Heart left ventricle (tissue), 16 donors: ENCODE measurements at regions not wholly inside any gene's neighbourhood (a gene's known extent, or its start where the extent isn't known, plus 50 kb on each side); places are given as distances from the start of the nearest gene placed in this dataset.

Experiments used
- ATAC-seq, 4 donors: fragments of 200-7000 bp; cut with Tn5 transposase; one replicate each; pipeline ENCODE4 v1.9.1; 2020 to 2022; ENCODE audit warnings: moderate library complexity in 4 of 4, mild to moderate bottlenecking in 3 of 4, moderate number of reproducible peaks in 1 of 4
- DNase-seq, 5 donors: peaks; one replicate each; pipeline ENCODE4 v3.0.0-alpha.2; 2020
- H3K27ac ChIP-seq, 12 donors: fragments of 200-600 bp; sonication (generic) in 4 of 12; one replicate each; pipeline versions ENCODE4 v1.5.0 to v1.8.0; 2016 to 2022; ENCODE audit warnings: mild to moderate bottlenecking in 2 of 12
- H3K27me3 ChIP-seq, 9 donors: fragments of 200-600 bp; sonication (generic) in 2 of 9; one replicate each; pipeline versions ENCODE4 v1.5.1 to v1.8.0; 2016 to 2022; ENCODE audit warnings: mild to moderate bottlenecking in 3 of 9
- H3K36me3 ChIP-seq, 9 donors: fragments of 200-600 bp; sonication (generic) in 2 of 9; one replicate each; pipeline versions ENCODE4 v1.5.0 to v1.8.0; 2018 to 2022; ENCODE audit warnings: mild to moderate bottlenecking in 2 of 9
- H3K4me1 ChIP-seq, 12 donors: fragments of 200-600 bp; sonication (generic) in 4 of 12; one replicate each; pipeline versions ENCODE4 v1.5.0 to v1.8.0; 2016 to 2022; ENCODE audit warnings: mild to moderate bottlenecking in 3 of 12
- H3K4me3 ChIP-seq, 12 donors: fragments of 200-600 bp; sonication (generic) in 4 of 12; one replicate each; pipeline versions ENCODE4 v1.5.0 to v1.8.0; 2017 to 2022; ENCODE audit warnings: mild to moderate bottlenecking in 9 of 12, moderate library complexity in 4 of 12
- H3K9me3 ChIP-seq, 12 donors: fragments of 200-600 bp; sonication (generic) in 4 of 12; one replicate each; pipeline versions ENCODE4 v1.5.0 to v1.8.0; 2016 to 2022; ENCODE audit warnings: mild to moderate bottlenecking in 1 of 12
- POLR2A ChIP-seq, 2 donors: fragments of 450-650 bp; IDR thresholded peaks; one replicate each; pipeline ENCODE4 v1.6.1; 2017; ENCODE audit warnings: antibody characterized with exemption in 2 of 2, mild to moderate bottlenecking in 2 of 2, moderate library complexity in 2 of 2
- WGBS, 4 donors: extraction: QIAGEN DNeasy Blood & Tissue Kit in 2 of 4; methylation state at CpG; one replicate each; pipeline versions ENCODE4 v1.1.5 to v1.1.7; 2013 to 2018; 5-methylcytosine and 5-hydroxymethylcytosine counted together
- intact Hi-C, 10 donors: fragments of 100-400 bp; cut with DNase I; formaldehyde crosslinking; loops; one replicate each; pipeline versions ENCODE4 v1.11.1 to v1.14.2; 2022
- TF ChIP-seq, protein P1 (sequence below), 12 donors: fragments of 200-600 bp; sonication (generic) in 4 of 12; IDR thresholded peaks; one replicate each; pipeline versions ENCODE4 v1.5.0 to v1.8.0; 2018 to 2022; ENCODE audit warnings: antibody characterized with exemption in 12 of 12, mild to moderate bottlenecking in 5 of 12
- donor health status: ischemic (EF 13 %, LVEDD 7.1; RV severe dilation, severe dysfunction).
- donor health status: healthy with polysubstance abuse.
- donor health status: DM: no; HTN: yes; CAD: no.
- donor health status: DM: no; HTN: no; CAD: no.
- donor health status: ischemic (EF 25% LVEDD 6.9; RV normal size, moderate dysfunction).
- donor health status: ischemic (EF 25% LVEDD 5.7; RV mildly dilated, moderate dysfunction).
- donor health status: healthy.
- donor health status: DM: yes; HTN: yes; CAD: no.
- donor health status: ischemic (EF 35%, LVEDD 5.7; RV mildly dilated, moderate dysfunction).
- donor health status: nonischemic (EF 11% LVEDD 7.7; RV severe dilation, severe dysfunction).
- donor health status: DM: yes; HTN: yes; CAD: no.
- donor health status: PGD.
- donor health status: ischemic (EF 29% LVEDD 5.4; RV normal size, mild dysfunction).
- donor health status: nonischemic (EF 23%, LVEDD 6.1; RV moderate dilation, normal function).

DNA sequence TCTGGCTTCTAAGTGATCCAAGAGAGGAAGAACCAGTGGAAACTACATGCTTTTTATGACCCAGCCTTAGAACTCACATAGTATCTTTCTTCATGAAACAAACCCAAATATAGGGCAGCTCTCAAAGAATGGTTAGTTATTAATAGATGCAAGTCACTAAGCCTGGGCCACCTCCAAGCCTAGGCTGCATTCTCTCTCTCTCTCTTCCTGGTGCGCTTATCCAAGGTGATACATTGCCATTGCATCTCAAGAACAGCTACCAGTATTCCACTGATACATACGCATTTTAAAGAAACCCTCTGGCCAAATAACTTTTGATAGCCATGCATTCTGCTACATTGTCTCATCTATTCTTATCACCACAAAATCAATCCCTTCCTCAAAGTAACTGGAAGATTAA lies 455.6 kb upstream of the ADGRL2 start:
- no peaks in the 10 kb centered on the region for H3K9me3 ChIP-seq
- intact Hi-C loops: no loop called here
- ATAC-seq (peak; percentile 69 to 84 (median 78)), DNase-seq (peak in 4 of 5 donors; percentile 21 to 38 (median 31))
- TF ChIP-seq, protein P1, sequence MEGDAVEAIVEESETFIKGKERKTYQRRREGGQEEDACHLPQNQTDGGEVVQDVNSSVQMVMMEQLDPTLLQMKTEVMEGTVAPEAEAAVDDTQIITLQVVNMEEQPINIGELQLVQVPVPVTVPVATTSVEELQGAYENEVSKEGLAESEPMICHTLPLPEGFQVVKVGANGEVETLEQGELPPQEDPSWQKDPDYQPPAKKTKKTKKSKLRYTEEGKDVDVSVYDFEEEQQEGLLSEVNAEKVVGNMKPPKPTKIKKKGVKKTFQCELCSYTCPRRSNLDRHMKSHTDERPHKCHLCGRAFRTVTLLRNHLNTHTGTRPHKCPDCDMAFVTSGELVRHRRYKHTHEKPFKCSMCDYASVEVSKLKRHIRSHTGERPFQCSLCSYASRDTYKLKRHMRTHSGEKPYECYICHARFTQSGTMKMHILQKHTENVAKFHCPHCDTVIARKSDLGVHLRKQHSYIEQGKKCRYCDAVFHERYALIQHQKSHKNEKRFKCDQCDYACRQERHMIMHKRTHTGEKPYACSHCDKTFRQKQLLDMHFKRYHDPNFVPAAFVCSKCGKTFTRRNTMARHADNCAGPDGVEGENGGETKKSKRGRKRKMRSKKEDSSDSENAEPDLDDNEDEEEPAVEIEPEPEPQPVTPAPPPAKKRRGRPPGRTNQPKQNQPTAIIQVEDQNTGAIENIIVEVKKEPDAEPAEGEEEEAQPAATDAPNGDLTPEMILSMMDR (IDR thresholded peaks at IDR 0.05): no peak
- TF ChIP-seq POLR2A (IDR thresholded peaks at IDR 0.05): no peak
- H3K4me1 ChIP-seq: peaks cover 0 to 20% (median 5%) of the 10 kb centered on the region in 12 donors
- H3K27ac ChIP-seq: peak overlapping the region in 2 of 12 donors; percentile 3 to 29
- no peaks in the 10 kb centered on the region for H3K27me3 ChIP-seq
- WGBS, 4 donors: 60 to 68% (median 62%) methylated on average over 2 of the region's 2 CpGs
- H3K36me3 ChIP-seq: no peaks in the 10 kb centered on the region
- no peak overlapping the region for H3K4me3 ChIP-seq

DNA sequence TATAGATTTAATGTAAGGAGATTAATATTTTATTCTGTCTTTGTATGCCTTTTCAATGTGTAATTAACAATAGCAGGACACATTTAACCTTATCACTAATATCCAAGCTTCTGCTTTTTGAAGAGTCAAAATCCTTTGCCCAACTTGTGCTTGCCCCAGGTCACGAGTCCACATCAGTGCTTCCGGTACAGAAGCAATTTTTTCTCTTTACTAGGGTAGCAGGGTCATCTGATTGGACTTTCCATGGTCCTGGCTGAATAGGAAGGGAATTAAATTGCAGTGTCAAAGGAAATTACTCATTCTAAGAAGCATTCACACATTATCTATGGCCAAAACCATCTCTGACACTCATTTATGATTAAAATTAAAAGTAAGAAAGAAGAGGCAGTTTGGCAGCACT lies 460.5 kb upstream of the ADGRL2 start:
- DNase-seq: no peak
- Histone ChIP-seq H3K36me3 (no peaks in the 10 kb centered on the region), H3K4me3 (no peak overlapping the region), H3K9me3 (no peaks in the 10 kb centered on the region), H3K27ac (no peak overlapping the region), H3K27me3 (no peaks in the 10 kb centered on the region), H3K4me1 (peaks cover 0 to 18% (median 6%) of the 10 kb centered on the region in 12 donors)
- intact Hi-C loops: no loop called here
- 16 to 36% (median 22%) methylated on average over 2 of the region's 2 CpGs for WGBS, 4 donors
- TF ChIP-seq POLR2A (IDR thresholded peaks at IDR 0.05): no peak
- TF ChIP-seq, protein P1 (IDR thresholded peaks at IDR 0.05): no peak
- no peak for ATAC-seq

DNA sequence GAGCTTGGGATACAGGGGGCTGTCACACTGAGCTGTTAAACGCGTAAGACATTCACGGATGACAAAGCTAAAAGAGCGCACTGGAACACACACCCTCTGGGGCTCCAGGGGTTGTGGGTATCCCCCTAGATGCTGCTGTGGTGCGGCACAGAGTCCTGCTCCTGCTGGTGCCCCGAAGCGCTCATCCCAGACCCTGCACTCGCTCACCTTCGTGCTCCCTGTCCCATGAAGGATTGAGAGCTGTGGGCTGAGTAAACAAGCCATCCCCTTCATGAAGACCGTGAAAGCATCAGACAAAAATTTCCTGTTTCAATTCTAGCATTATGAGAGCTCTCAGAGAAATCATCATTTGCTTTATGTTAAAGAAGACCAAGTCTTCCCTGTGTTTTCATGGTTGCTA lies 463.5 kb upstream of the ADGRL2 start:
- Histone ChIP-seq H3K4me1 (peaks cover 0 to 18% (median 6%) of the 10 kb centered on the region in 12 donors), H3K9me3 (no peaks in the 10 kb centered on the region), H3K4me3 (no peak overlapping the region), H3K27me3 (no peaks in the 10 kb centered on the region), H3K27ac (no peak overlapping the region), H3K36me3 (no peaks in the 10 kb centered on the region)
- ATAC-seq: no peak
- DNase-seq: no peak
- intact Hi-C loops: no loop called here
- WGBS, 4 donors: 94 to 98% (median 96%) methylated on average over 10 of the region's 10 CpGs
- no peak for TF ChIP-seq POLR2A (IDR thresholded peaks at IDR 0.05)
- TF ChIP-seq, protein P1 (IDR thresholded peaks at IDR 0.05): no peak

DNA sequence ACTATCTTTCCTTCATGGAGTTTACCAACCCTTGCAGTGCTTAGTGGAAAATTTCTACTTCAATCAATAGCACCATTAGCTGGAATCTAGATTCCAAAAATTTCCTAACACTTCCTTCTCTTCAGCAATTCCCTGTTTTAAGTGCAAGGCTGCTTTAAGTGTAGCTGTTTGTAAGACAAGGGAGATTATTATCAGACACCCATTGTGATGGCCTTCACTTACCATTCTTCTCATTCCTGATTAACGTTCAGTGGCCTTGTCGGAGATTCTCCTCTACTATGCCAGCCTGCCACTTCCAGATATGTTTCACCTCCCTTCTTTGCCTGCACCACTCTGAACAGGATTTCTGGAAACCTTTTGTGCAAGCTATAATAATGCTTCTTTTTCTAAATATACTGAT lies 464.9 kb upstream of the ADGRL2 start:
- WGBS, 4 donors: 34 to 44% (median 43%) methylated on average over 2 of the region's 2 CpGs
- Histone ChIP-seq H3K4me1 (peaks cover 0 to 13% (median 0%) of the 10 kb centered on the region in 12 donors), H3K27me3 (no peaks in the 10 kb centered on the region), H3K4me3 (no peak overlapping the region), H3K27ac (no peak overlapping the region), H3K9me3 (no peaks in the 10 kb centered on the region), H3K36me3 (no peaks in the 10 kb centered on the region)
- ATAC-seq (no peak), DNase-seq (no peak)
- intact Hi-C loops: no loop called here
- TF ChIP-seq POLR2A (IDR thresholded peaks at IDR 0.05): no peak
- TF ChIP-seq, protein P1 (IDR thresholded peaks at IDR 0.05): no peak
